T-helper 1 cell treated with Interleukin-12 subunit alpha and Interleukin-12 subunit beta and Interleukin-4 antibody, amounts not matched to agents 30 μg/mL and 1 μg/mL, for 36 hours (primary cell): ENCODE measurements at regions not wholly inside any gene's neighbourhood (a gene's known extent, or its start where the extent isn't known, plus 50 kb on each side); places are given as distances from the start of the nearest gene placed in this dataset.
"Not testable (repeated sequence)": the region's sequence is repeated elsewhere in the genome, so short reads cannot be mapped to it uniquely, and the experiment has no call there.

Experiments used
- H3K27ac Mint-ChIP-seq: one replicate; pipeline ENCODE4 v1.8.0; 2021; ENCODE audit warnings: mild to moderate bottlenecking, mixed read lengths
- H3K27me3 Mint-ChIP-seq: one replicate; pipeline ENCODE4 v1.8.0; 2021; ENCODE audit warnings: low read depth, mixed read lengths
- H3K36me3 Mint-ChIP-seq: one replicate; pipeline ENCODE4 v1.8.0; 2021; ENCODE audit warnings: low read depth, mixed read lengths
- H3K4me1 Mint-ChIP-seq: one replicate; pipeline ENCODE4 v1.8.0; 2021; ENCODE audit warnings: low read depth, mixed read lengths
- H3K4me3 Mint-ChIP-seq: one replicate; pipeline ENCODE4 v1.8.0; 2021; ENCODE audit warnings: mild to moderate bottlenecking, moderate library complexity, mixed read lengths
- H3K9me3 Mint-ChIP-seq: one replicate; pipeline ENCODE4 v1.8.0; 2021; ENCODE audit warnings: mixed read lengths

DNA sequence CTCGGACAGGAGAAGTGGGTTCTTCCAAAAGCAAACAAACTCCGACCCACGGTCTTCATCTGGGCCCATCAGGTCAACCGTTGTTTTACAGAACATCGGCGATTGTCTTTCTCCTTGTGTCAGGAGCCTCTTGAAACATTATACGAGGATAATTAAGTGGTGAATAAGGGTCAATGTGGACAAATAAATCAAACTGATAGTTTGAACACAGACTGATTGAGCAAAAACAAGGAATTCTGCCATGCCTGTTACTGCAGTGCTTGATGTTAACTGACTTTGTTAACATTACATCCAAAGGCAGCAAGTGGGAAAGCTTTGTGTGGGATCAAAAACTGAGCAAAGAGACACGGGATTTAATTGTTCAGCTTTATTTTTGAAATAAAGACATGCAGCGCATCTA is 101.1 kb upstream of the IFNGR1 start:
- Mint-ChIP-seq H3K4me1 (no peaks in the 10 kb centered on the region), H3K4me3 (no peak overlapping the region), H3K36me3 (no peaks in the 10 kb centered on the region), H3K27me3 (peaks cover 30% of the 10 kb centered on the region), H3K27ac (no peak overlapping the region), H3K9me3 (no peaks in the 10 kb centered on the region)

DNA sequence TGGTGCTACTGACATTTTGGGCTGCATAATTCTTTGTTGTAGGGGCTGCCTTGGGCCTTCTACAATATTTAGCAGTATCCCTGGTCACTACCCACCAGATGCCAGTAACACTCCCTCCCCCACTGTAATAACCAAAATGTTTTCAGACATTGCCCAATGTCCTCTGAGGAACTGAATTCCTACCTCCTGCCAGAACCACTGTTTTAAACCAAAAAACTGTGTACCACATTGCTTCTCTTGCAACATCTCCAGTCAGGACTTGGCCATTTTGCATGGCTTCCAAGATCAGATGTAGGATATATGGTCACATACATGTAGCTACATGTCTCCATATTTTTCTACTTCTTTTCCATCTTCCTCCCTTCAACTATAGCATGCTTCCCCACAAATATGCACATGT is 97.4 kb upstream of the IFNGR1 start:
- no peak overlapping the region for H3K27ac Mint-ChIP-seq
- H3K27me3 Mint-ChIP-seq = peaks cover 28% of the 10 kb centered on the region
- H3K4me3 Mint-ChIP-seq = no peak overlapping the region
- H3K36me3 Mint-ChIP-seq = no peaks in the 10 kb centered on the region
- peaks cover 2% of the 10 kb centered on the region for H3K4me1 Mint-ChIP-seq
- no peaks in the 10 kb centered on the region for H3K9me3 Mint-ChIP-seq

DNA sequence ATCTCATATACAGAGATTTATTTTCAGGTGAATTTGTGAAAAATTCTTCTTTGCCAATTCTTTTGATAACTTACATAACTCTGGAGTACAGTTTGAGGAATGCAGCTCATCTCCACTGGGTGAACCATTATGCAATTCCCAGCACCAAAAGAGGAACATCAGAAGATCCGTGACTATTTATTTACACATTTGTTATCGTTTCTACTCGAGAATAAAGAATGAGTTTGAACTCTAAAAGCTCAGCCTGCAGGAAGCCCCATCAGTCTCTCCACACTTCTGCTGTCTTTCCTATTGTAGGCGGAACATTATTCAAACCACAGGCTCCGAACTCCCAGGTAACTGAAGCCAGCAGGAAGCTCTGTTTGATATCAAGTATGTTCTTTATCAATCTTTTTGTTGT is 95.9 kb upstream of the IFNGR1 start:
- Mint-ChIP-seq H3K36me3 (no peaks in the 10 kb centered on the region), H3K9me3 (no peaks in the 10 kb centered on the region), H3K4me3 (no peak overlapping the region), H3K4me1 (peaks cover 2% of the 10 kb centered on the region), H3K27me3 (peaks cover 20% of the 10 kb centered on the region), H3K27ac (no peak overlapping the region)

DNA sequence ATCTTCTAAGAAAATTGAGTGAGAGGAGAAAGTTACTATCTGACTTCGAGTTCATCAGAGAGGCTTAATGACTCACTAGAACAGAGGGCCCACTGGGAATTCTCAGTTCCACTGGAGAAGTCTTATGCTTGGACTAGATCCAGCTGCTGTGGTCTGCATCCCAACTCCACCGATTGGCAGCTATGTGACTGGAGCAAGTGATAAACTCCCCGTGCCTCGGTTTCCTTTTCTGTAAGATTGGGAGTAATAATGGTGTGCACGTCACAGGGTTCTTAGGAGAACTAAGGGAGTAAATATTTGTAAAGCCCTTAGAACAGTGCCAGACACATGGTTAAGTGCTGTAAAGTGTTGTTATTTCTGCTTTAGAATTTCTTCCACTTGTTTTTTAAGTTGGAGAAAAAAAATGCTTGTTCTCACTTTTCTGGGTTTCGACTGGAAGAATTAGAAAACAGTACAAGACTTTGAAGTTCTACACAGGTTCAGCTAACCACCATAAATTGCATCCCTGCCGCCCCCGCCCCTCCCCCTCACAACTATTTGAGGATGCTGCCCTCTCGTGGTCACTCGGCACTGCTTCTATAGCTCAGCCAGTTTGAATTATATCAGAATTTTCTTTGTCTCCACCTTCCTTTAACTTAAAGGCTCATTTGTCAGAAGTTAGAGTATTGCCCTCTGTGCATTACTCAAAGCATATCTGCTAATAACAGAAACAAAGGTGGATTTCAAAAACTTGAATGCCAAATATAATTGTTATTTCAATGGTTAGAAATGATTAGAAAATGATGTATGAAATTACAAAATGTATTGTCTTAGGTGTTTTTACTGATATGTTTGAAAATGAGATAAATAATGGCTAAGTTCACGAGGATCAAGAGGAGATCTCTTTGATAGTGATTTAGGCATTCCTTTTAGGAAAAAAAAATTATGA is 95.0 kb upstream of the IFNGR1 start:
- Mint-ChIP-seq H3K36me3 (no peaks in the 10 kb centered on the region), H3K4me3 (no peak overlapping the region), H3K9me3 (no peaks in the 10 kb centered on the region), H3K4me1 (peaks cover 5% of the 10 kb centered on the region), H3K27me3 (peaks cover 20% of the 10 kb centered on the region), H3K27ac (no peak overlapping the region)

DNA sequence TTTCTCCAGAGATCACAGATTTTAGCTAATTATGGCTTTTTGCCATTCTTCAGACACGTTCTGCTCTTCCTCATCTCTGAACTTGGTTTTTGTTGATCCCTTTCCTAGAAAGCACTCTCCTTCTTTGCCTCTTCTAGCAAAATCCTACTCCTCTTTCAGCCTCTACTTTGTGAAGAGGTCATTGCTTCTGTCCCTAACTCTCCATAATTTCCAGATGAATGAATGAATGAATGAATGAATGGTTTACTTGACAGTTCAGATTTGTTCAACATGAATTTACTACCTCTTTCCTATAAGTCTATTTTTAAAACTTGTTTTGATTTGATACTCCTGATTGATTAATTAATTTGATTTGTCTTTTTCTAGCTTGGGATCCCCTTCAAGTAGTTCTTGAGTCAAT is 94.0 kb upstream of the IFNGR1 start:
- Mint-ChIP-seq H3K9me3 (no peaks in the 10 kb centered on the region), H3K4me1 (peaks cover 10% of the 10 kb centered on the region), H3K36me3 (no peaks in the 10 kb centered on the region), H3K27me3 (peaks cover 20% of the 10 kb centered on the region), H3K4me3 (no peak overlapping the region), H3K27ac (no peak overlapping the region)

DNA sequence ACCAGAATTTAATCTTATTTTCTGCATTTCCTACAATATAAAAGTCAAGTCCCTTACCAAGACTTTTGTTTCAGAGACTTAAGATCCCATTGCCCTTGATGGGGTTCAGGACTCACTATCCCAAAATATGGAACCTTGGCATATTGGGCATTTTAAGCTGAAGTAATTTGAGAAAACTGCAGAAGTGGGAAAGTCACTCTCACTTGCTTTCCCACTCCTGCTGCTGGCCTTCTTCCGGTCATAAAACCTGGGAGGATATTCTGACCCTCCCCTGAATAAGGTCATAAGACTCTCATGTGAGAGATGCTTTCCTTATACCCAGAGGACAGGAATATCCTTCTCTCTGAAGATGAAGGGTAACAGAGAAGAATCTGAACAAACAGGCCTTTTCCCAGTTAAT is 92.8 kb upstream of the IFNGR1 start:
- H3K27ac Mint-ChIP-seq = no peak overlapping the region
- H3K4me1 Mint-ChIP-seq = peaks cover 10% of the 10 kb centered on the region

DNA sequence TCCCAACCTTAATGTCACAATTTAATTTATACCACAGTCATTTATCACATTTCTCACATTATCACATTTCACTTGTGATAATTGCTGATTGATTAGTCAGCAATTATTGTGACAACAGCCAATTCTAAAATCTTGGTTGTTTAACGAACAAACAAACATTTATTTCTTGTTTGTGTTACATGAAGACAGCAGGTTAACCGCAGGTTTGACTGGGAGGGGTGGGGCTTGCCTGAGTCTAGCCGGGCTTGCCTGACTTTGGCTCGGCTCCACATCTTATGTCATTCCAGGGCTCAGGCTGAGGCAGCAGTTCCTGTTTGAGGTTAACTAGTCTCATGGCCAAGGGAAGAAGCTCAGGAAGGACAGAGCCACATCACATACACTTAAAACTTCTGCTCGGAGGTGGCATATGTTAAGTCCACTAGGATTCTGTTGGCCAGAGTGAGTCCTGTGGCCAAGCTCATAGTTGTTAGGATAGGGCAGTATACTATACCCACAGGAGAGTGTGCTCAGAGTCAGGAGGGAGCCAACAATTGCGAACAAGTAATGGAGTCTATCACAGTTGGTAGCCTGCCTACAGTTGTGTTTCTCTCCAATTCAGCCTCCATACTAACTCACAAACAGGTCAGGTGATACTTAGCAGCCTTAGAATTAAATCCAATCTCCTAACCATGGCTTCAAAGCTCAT is 90.0 kb upstream of the IFNGR1 start:
- Mint-ChIP-seq H3K36me3 (no peaks in the 10 kb centered on the region), H3K9me3 (no peaks in the 10 kb centered on the region), H3K27ac (no peak overlapping the region), H3K4me3 (no peak overlapping the region), H3K4me1 (peaks cover 10% of the 10 kb centered on the region), H3K27me3 (no peaks in the 10 kb centered on the region)

More for the DNA sequence above, 92.8 kb upstream of the IFNGR1 start:
- Mint-ChIP-seq H3K27me3 (peaks cover 17% of the 10 kb centered on the region), H3K9me3 (no peaks in the 10 kb centered on the region), H3K4me3 (no peak overlapping the region), H3K36me3 (no peaks in the 10 kb centered on the region)

DNA sequence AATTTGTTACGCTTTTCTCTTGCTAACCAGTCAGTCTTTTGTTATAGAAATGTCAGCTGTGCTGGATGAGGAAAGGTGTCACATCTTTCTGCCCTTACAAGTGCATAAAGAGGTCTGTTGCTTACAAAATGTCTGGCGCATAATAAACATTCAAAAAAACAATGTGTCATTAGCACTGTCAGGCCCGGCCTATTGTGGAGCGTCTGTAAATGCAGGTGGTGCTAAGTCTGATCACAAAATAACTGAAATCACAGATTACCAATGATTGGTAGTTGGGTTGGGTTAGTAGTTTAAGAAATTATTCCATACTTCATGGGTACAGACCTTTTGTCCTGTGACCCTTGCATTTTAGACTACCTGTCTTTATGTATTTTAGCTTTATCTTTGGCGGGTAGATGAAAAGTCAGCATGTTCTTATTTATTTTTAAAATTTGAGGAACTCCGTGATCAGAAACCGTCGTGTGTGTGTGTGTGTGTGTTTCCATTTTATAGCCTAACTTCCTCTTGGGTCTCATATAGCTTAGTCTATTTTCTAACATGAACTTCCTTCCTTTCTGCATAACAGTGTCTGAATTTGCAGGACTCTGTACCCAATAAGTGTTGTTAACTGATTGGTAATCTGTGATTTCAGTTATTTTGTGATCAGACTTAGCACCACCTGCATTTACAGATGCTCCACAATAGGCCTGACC is 88.1 kb upstream of the IFNGR1 start:
- Mint-ChIP-seq H3K36me3 (no peaks in the 10 kb centered on the region), H3K4me3 (no peak overlapping the region), H3K27ac (no peak overlapping the region), H3K27me3 (no peaks in the 10 kb centered on the region), H3K9me3 (no peaks in the 10 kb centered on the region), H3K4me1 (peaks cover 8% of the 10 kb centered on the region)

DNA sequence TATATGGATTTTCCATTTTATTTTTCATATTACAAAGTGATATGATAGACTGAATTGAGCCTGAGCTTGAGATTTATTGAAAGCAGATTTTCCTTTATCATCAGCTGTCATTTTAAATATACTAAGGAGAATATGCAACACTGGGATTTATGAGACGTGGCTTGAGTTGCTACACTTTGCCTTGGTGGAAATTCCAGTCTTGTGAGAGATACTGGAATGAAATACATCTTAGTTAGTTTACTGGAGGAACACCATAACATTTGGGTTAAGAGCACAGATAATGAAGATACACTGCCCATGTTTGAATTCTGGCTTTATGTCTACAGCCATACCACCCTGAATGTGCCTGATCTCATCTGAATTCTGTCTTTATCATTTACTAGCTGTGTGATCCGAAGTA is 86.5 kb upstream of the IFNGR1 start:
- Mint-ChIP-seq H3K4me3 (no peak overlapping the region), H3K4me1 (peaks cover 8% of the 10 kb centered on the region), H3K36me3 (no peaks in the 10 kb centered on the region), H3K9me3 (no peaks in the 10 kb centered on the region), H3K27ac (no peak overlapping the region), H3K27me3 (peaks cover under 1% of the 10 kb centered on the region)

DNA sequence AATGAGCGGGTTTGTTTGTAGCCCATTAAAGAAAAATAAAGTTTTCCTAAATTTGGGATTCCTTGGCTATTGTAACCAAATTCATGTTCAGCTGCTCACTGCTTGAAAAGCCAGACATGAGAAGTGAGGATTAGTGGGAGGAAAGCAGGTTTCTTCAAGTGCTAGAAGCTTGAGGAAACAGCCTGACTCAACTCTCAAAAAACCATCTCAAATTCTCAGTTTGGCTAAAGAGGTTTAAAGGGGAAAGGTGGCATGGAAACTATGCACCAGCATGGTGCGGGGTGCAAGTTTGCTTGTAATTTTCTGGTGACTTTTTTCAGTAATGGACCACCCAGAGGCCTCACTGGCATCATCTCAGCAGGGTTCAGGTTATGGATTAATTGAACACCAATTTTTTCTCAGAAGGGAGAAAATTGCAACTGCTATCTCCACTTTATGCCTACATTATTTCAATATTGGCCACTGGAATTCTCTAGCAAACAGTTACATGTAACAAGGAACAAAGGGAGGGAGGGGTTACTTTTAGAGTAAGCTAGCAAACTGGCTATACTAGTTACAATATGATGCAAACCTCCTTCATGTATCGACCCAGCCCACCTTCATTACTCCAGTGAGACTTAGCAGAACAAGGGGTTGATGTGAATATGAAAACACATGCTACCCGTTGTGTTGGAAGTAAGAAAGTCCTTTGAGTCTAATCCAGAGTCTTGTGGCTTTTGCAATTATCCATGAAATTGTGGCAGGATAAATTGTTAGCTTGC is 85.0 kb upstream of the IFNGR1 start:
- Mint-ChIP-seq H3K4me1 (peaks cover 5% of the 10 kb centered on the region), H3K4me3 (no peak overlapping the region), H3K27me3 (peaks cover 6% of the 10 kb centered on the region), H3K36me3 (no peaks in the 10 kb centered on the region), H3K27ac (no peak overlapping the region), H3K9me3 (no peaks in the 10 kb centered on the region)

DNA sequence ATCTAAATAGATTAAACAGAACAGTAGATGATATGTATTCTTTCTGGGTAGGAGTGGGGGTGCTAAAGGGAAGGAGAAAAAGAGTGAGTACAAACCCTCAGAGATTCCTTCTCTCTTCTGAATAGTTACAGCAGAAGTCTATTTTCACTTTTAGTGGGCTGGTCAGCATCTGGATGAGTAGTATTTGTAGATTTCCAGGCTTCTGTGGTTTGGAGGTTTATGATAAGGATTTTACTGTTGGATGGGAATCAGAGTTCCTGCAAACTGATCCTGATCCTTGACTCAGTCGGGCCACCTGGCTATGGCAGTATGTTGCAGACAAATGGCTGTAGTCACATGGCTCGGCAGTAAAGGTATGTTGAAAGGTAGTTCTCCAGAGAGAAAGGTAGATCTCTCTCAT is 84.3 kb upstream of the IFNGR1 start:
- H3K9me3 Mint-ChIP-seq = no peaks in the 10 kb centered on the region
- no peaks in the 10 kb centered on the region for H3K4me1 Mint-ChIP-seq
- no peaks in the 10 kb centered on the region for H3K36me3 Mint-ChIP-seq
- peaks cover 6% of the 10 kb centered on the region for H3K27me3 Mint-ChIP-seq
- H3K27ac Mint-ChIP-seq = no peak overlapping the region
- no peak overlapping the region for H3K4me3 Mint-ChIP-seq

DNA sequence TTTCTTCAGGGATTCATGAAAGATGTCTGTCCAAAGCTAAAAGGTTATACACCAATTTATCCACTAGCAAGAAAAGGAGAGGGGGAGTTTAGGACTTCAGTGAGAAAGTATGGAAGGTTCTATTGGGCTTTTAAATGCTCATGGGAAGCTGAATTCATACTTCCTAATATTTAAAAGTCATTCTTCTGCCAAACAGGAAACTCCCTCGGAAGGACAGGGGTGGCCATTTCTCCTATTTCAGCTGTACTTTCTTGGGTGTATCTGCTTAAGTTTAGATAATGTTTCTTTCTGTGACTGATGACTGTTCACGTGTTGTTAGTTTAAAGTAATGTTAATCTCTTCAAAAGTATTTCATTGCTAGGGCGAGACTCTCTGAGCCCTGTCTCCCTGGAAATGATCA is 80.5 kb upstream of the IFNGR1 start:
- no peak overlapping the region for H3K27ac Mint-ChIP-seq
- H3K4me3 Mint-ChIP-seq = no peak overlapping the region
- H3K4me1 Mint-ChIP-seq = no peaks in the 10 kb centered on the region
- no peaks in the 10 kb centered on the region for H3K9me3 Mint-ChIP-seq
- no peaks in the 10 kb centered on the region for H3K36me3 Mint-ChIP-seq
- peaks cover 28% of the 10 kb centered on the region for H3K27me3 Mint-ChIP-seq

DNA sequence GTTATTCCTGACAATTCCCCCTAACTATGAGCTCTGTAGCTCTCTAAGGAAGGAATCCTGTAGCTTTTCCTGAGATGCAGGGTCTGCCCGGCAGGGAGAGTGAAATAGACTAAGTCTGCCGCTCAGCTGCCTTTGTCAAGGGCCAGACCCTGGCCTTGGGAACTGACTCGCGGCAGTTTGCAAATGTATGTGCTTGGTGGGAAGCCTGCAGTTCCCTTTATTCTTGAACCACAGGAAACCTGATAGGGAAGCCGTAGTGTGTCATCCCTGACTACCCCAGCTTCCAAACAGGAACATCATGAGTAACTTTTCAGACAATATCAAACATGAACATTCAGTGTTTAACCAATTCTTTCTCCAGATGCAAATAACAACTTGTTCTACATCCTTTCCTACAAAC is 78.7 kb upstream of the IFNGR1 start:
- peaks cover 28% of the 10 kb centered on the region for H3K27me3 Mint-ChIP-seq
- H3K9me3 Mint-ChIP-seq = no peaks in the 10 kb centered on the region
- H3K4me1 Mint-ChIP-seq = no peaks in the 10 kb centered on the region
- H3K27ac Mint-ChIP-seq = no peak overlapping the region
- H3K36me3 Mint-ChIP-seq = no peaks in the 10 kb centered on the region
- no peak overlapping the region for H3K4me3 Mint-ChIP-seq

DNA sequence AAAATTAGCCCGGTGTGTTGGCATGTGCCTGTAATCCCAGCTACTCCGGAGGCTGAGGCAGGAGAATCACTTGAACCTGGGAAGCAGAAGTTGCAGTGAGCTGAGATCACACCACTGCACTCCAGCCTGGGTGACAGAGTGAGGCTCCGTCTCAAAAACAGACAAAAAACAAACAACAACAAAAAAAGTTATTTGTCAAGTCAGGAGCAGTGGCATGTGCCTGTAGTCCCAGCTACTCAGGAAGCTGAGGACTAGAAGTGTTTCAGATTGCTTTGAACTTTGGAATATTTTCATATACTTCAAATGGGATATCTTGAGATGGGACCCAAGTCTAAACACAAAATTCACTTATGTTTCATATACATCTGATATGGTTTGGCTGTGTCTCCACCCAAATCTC is 73.1 kb upstream of the IFNGR1 start:
- H3K4me1 Mint-ChIP-seq, H3K27ac Mint-ChIP-seq, H3K36me3 Mint-ChIP-seq, H3K4me3 Mint-ChIP-seq: not testable (repeated sequence)
- H3K9me3 Mint-ChIP-seq = peaks cover 10% of the 10 kb centered on the region
- H3K27me3 Mint-ChIP-seq = peaks cover 33% of the 10 kb centered on the region
